Caco-2 (cell line): ENCODE measurements at regions not wholly inside any gene's neighbourhood (a gene's known extent, or its start where the extent isn't known, plus 50 kb on each side); places are given as distances from the start of the nearest gene placed in this dataset.

Experiments
- BruUV-seq: library from RNA; stranded (reverse); fragments of 400-500 nt; replicated peaks from 2 replicates; lab custom pipeline; 2021; lab: Mats Ljungman, UMichigan
- CTCF ChIA-PET: fragments of 300-600 bp; sonication (Branson Sonifier 250); formaldehyde crosslinking; loops from one replicate; lab custom pipeline; 2022; ENCODE audit warnings: antibody characterized with exemption; lab: Charles Lee
- POLR2A ChIA-PET: fragments of 300-600 bp; sonication (Branson Sonifier 250); formaldehyde crosslinking; loops from one replicate; lab custom pipeline; 2022; ENCODE audit warnings: antibody characterized with exemption; lab: Charles Lee
- DNase-seq, 2 experiments: peaks; one replicate each; pipeline versions ENCODE4 v3.0.0 to v3.0.0-alpha.2; 2020 to 2022
- H3K27me3 ChIP-seq: replicated peaks from 2 replicates; pipeline ENCODE4 v1.6.0; 2011; ENCODE audit warnings: low read length; ENCODE audit not compliant: control insufficient read depth, insufficient read depth
- H3K36me3 ChIP-seq: 2 replicates; pipeline ENCODE4 v1.5.1; 2011; ENCODE audit warnings: low read length; ENCODE audit not compliant: control insufficient read depth, insufficient read depth
- H3K4me1 ChIP-seq: fragments of 250-450 bp; sonication (Bioruptor Pico); 2 replicates; pipeline ENCODE4 v1.5.1; 2020; ENCODE audit warnings: mild to moderate bottlenecking
- H3K4me3 ChIP-seq: 2 replicates; pipeline ENCODE4 v1.5.1; 2011; ENCODE audit warnings: low read depth, mild to moderate bottlenecking, control low read depth, low read length
- H3K9me3 ChIP-seq: fragments of 250-450 bp; sonication (Bioruptor Pico); 2 replicates; pipeline ENCODE4 v1.5.1; 2020; ENCODE audit warnings: mild to moderate bottlenecking, moderate library complexity
- H3K27ac Mint-ChIP-seq: one replicate; pipeline ENCODE4 v1.8.0; 2022; ENCODE audit warnings: mixed read lengths; ENCODE audit not compliant: unreplicated experiment
- H3K27me3 Mint-ChIP-seq: one replicate; pipeline ENCODE4 v1.8.0; 2022; ENCODE audit warnings: mixed read lengths; ENCODE audit not compliant: insufficient read depth, unreplicated experiment
- H3K36me3 Mint-ChIP-seq: one replicate; pipeline ENCODE4 v1.8.0; 2022; ENCODE audit warnings: mild to moderate bottlenecking, mixed read lengths; ENCODE audit not compliant: insufficient read depth, unreplicated experiment
- H3K4me1 Mint-ChIP-seq: one replicate; pipeline ENCODE4 v1.8.0; 2022; ENCODE audit warnings: low read depth, mixed read lengths; ENCODE audit not compliant: unreplicated experiment
- H3K4me3 Mint-ChIP-seq: one replicate; pipeline ENCODE4 v1.8.0; 2022; ENCODE audit warnings: mild to moderate bottlenecking, moderate library complexity, mixed read lengths; ENCODE audit not compliant: unreplicated experiment
- H3K9me3 Mint-ChIP-seq: one replicate; pipeline ENCODE4 v1.8.0; 2022; ENCODE audit warnings: mixed read lengths; ENCODE audit not compliant: unreplicated experiment
- intact Hi-C: fragments of 100-400 bp; cut with micrococcal nuclease; formaldehyde crosslinking; loops from one replicate; pipeline ENCODE4 v1.10.0; 2022; ENCODE audit not compliant: unreplicated experiment
- TF ChIP-seq, protein P1 (sequence below), 2 experiments: fragments of 200-600 bp in 1 of 2; IDR thresholded peaks; 1 replicate in 1 of 2; 2 replicates in 1 of 2; pipeline versions ENCODE4 v1.5.1 to v1.8.0; 2011 to 2022; ENCODE audit warnings: antibody characterized with exemption in 1 of 2, control low read depth in 1 of 2, inconsistent platforms in 1 of 2, low read depth in 1 of 2, low read length in 1 of 2, mild to moderate bottlenecking in 1 of 2, moderate library complexity in 1 of 2; ENCODE audit not compliant: insufficient read depth in 1 of 2, severe bottlenecking in 1 of 2, unreplicated experiment in 1 of 2

DNA sequence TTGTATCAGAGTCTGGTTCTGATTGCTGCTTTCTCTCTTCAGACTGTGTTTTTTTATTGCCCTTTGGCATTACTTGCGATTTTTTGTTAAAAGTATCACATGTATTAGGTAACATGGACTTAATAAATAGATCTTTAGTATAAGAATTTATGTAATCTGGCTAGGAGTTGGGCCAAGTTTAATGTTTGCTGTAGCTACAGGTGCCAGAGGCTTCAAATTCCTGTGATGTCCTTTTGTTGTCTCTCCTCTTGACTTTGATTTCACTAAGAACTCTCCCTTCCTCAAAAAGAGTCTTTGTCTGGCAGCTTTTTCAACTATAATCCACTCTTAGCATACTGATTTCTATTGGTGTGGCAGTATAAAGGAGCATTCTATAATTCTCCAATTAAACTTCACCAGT is 313.1 kb downstream of the DTWD2 start:
- Histone ChIP-seq H3K4me1 (no peaks in the 10 kb centered on the region), H3K36me3 (no peaks in the 10 kb centered on the region), H3K9me3 (no peaks in the 10 kb centered on the region), H3K4me3 (no peak overlapping the region), H3K27me3 (no peaks in the 10 kb centered on the region)
- no peak overlapping the region for H3K4me3 Mint-ChIP-seq
- POLR2A ChIA-PET = no interaction called here
- intact Hi-C loops = no loop called here
- no peak overlapping the region for H3K27ac Mint-ChIP-seq
- peaks cover 17% of the 10 kb centered on the region for H3K9me3 Mint-ChIP-seq
- no peaks in the 10 kb centered on the region for H3K36me3 Mint-ChIP-seq
- no TSS peak for BruUV-seq
- no peak for DNase-seq
- TF ChIP-seq, protein P1, sequence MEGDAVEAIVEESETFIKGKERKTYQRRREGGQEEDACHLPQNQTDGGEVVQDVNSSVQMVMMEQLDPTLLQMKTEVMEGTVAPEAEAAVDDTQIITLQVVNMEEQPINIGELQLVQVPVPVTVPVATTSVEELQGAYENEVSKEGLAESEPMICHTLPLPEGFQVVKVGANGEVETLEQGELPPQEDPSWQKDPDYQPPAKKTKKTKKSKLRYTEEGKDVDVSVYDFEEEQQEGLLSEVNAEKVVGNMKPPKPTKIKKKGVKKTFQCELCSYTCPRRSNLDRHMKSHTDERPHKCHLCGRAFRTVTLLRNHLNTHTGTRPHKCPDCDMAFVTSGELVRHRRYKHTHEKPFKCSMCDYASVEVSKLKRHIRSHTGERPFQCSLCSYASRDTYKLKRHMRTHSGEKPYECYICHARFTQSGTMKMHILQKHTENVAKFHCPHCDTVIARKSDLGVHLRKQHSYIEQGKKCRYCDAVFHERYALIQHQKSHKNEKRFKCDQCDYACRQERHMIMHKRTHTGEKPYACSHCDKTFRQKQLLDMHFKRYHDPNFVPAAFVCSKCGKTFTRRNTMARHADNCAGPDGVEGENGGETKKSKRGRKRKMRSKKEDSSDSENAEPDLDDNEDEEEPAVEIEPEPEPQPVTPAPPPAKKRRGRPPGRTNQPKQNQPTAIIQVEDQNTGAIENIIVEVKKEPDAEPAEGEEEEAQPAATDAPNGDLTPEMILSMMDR (IDR thresholded peaks at IDR 0.05; ENCODE audit: insufficient read depth in 1 of 2, low read depth in 1 of 2, low read length in 1 of 2, severe bottlenecking in 1 of 2, unreplicated experiment in 1 of 2) = no peak
- no peaks in the 10 kb centered on the region for H3K27me3 Mint-ChIP-seq
- H3K4me1 Mint-ChIP-seq = no peaks in the 10 kb centered on the region
- CTCF ChIA-PET = no interaction called here

- ChIA-PET CTCF (no interaction called here), POLR2A (no interaction called here)
- TF ChIP-seq, protein P1 (IDR thresholded peaks at IDR 0.05; ENCODE audit: insufficient read depth in 1 of 2, low read depth in 1 of 2, low read length in 1 of 2, severe bottlenecking in 1 of 2, unreplicated experiment in 1 of 2) = no peak
- no peak overlapping the region for H3K27ac Mint-ChIP-seq
- H3K4me1 ChIP-seq = peaks cover 4% of the 10 kb centered on the region; the same call in 1 of the 2 replicates
- DNase-seq = no peak
- H3K4me1 Mint-ChIP-seq = no peaks in the 10 kb centered on the region
- BruUV-seq = no TSS peak
- H3K4me3 Mint-ChIP-seq = no peak overlapping the region
- H3K9me3 Mint-ChIP-seq = peaks cover 52% of the 10 kb centered on the region
- H3K27me3 ChIP-seq = no peaks in the 10 kb centered on the region
- H3K36me3 ChIP-seq = no peaks in the 10 kb centered on the region
- peaks cover 20% of the 10 kb centered on the region for H3K9me3 ChIP-seq
- no peaks in the 10 kb centered on the region for H3K27me3 Mint-ChIP-seq
- no peak overlapping the region for H3K4me3 ChIP-seq
- no peaks in the 10 kb centered on the region for H3K36me3 Mint-ChIP-seq
- intact Hi-C loops = no loop called here
Measured at GRCh38 chr5:118657576-118657975, 330.8 kb downstream of the DTWD2 start.

- Mint-ChIP-seq H3K36me3 (no peaks in the 10 kb centered on the region), H3K27ac (no peak overlapping the region), H3K4me1 (no peaks in the 10 kb centered on the region), H3K4me3 (no peak overlapping the region), H3K9me3 (peaks cover 24% of the 10 kb centered on the region), H3K27me3 (no peaks in the 10 kb centered on the region)
- BruUV-seq = no TSS peak
- intact Hi-C loops = no loop called here
- TF ChIP-seq, protein P1 (IDR thresholded peaks at IDR 0.05; ENCODE audit: insufficient read depth in 1 of 2, low read depth in 1 of 2, low read length in 1 of 2, severe bottlenecking in 1 of 2, unreplicated experiment in 1 of 2) = no peak
- ChIA-PET POLR2A (no interaction called here), CTCF (no interaction called here)
- no peaks in the 10 kb centered on the region for H3K27me3 ChIP-seq
- H3K4me3 ChIP-seq = no peak overlapping the region
- H3K9me3 ChIP-seq = peaks cover 14% of the 10 kb centered on the region
- H3K4me1 ChIP-seq = peaks cover 16% of the 10 kb centered on the region
- H3K36me3 ChIP-seq = no peaks in the 10 kb centered on the region
- DNase-seq = no peak
Measured at GRCh38 chr5:118653872-118654271, 334.5 kb downstream of the DTWD2 start.
